OCI-LY1 (cell line): ENCODE measurements at regions not wholly inside any gene's neighbourhood (a gene's known extent, or its start where the extent isn't known, plus 50 kb on each side); places are given as distances from the start of the nearest gene placed in this dataset.

Experiments used
- EZH2 ChIP-seq: fragments of 200-600 bp; sonication (generic), shearing (Covaris generic); IDR thresholded peaks from 2 replicates; pipeline ENCODE4 v1.8.0; 2017; ENCODE audit warnings: borderline replicate concordance, mixed run types, mild to moderate bottlenecking, antibody characterized with exemption, low read length, moderate library complexity, mixed read lengths
- TF ChIP-seq, protein P1 (sequence below): fragments of 200-600 bp; sonication (generic), shearing (Covaris generic); IDR thresholded peaks from 2 replicates; pipeline ENCODE4 v1.5.1; 2017; ENCODE audit warnings: mild to moderate bottlenecking, antibody characterized with exemption, low read length, moderate library complexity, mixed read lengths

DNA sequence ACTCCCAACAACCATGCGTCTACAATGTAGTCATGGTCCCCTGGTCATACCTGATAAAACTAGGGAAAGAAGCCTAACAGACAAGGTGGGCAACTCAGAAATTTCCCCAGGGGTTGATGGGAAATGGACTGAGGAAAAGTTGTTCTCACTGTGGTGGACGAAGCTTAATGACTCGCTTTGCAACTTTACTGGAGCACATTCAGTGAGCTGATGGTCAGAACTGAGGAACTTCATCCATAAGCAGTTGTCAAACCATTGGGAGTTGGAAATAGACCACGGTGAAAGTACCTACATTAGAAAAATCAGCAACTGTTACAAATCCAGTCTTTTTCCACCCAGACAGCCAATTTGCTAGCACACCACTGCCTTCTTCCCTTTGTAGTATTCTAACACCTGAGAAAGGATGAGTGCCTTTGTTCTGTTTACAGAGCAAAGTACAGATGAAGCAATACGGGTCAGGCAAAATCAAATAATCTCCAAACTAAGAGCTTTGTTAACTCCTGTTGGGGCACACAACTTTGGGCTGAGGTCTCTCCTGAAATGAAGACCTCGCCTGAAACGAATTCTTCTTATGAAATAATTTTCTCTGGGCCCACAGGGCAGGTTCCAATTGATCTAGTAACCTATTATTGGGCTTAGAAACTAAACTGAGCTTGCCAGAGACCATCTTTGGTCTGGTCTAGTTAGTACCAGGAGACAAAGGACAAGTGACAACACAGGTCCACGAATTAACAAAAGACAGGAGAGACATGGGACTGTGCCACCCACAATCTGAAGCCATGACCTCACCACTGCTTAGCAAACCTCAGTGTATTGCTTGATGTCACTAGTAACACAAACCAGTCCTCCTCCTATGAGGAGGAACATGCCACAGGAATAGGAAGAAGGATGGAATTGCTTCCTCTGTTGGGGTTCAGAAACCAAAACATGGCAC is 58.9 kb upstream of the NFKB1 start:
- TF ChIP-seq, protein P1, sequence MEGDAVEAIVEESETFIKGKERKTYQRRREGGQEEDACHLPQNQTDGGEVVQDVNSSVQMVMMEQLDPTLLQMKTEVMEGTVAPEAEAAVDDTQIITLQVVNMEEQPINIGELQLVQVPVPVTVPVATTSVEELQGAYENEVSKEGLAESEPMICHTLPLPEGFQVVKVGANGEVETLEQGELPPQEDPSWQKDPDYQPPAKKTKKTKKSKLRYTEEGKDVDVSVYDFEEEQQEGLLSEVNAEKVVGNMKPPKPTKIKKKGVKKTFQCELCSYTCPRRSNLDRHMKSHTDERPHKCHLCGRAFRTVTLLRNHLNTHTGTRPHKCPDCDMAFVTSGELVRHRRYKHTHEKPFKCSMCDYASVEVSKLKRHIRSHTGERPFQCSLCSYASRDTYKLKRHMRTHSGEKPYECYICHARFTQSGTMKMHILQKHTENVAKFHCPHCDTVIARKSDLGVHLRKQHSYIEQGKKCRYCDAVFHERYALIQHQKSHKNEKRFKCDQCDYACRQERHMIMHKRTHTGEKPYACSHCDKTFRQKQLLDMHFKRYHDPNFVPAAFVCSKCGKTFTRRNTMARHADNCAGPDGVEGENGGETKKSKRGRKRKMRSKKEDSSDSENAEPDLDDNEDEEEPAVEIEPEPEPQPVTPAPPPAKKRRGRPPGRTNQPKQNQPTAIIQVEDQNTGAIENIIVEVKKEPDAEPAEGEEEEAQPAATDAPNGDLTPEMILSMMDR, result no peak
- TF ChIP-seq EZH2, result no peak
